IMR-90 (cell line): ENCODE measurements at regions not wholly inside any gene's neighbourhood (a gene's known extent, or its start where the extent isn't known, plus 50 kb on each side); places are given as distances from the start of the nearest gene placed in this dataset.

Experiments used
- ATAC-seq: fragments of 200-7000 bp; cut with Tn5 transposase; 2 replicates; pipeline ENCODE4 v1.9.1; 2020; ENCODE audit warnings: low read depth, mild to moderate bottlenecking, moderate library complexity
- BruUV-seq: library from RNA; stranded (reverse); fragments of 400-500 nt; replicated peaks from 2 replicates; lab custom pipeline; 2021; lab: Mats Ljungman, UMichigan
- CTCF ChIA-PET: fragments of 300-600 bp; formaldehyde crosslinking; extraction: SDS; loops from one replicate; lab custom pipeline; 2021; ENCODE audit warnings: antibody characterized with exemption; lab: Yijun Ruan, JAX
- POLR2A ChIA-PET: fragments of 300-600 bp; sonication (Branson Sonifier 250); formaldehyde crosslinking; loops from one replicate; lab custom pipeline; 2022; ENCODE audit warnings: antibody characterized with exemption; ENCODE audit not compliant: unreplicated experiment; lab: Charles Lee
- DNase-seq: peaks from one replicate; pipeline ENCODE4 v3.0.0; 2013
- H2AFZ ChIP-seq: replicated peaks from 2 replicates; pipeline ENCODE3; 2013; ENCODE audit warnings: low read length, mild to moderate bottlenecking; ENCODE audit not compliant: poor library complexity
- H2AK5ac ChIP-seq: 2 replicates; pipeline ENCODE4 v1.6.1; 2013; ENCODE audit warnings: low read depth, low read length, inconsistent platforms
- H2AK9ac ChIP-seq: replicated peaks from 2 replicates; pipeline ENCODE3; 2013; ENCODE audit warnings: mild to moderate bottlenecking, low read depth, low read length, moderate library complexity; ENCODE audit not compliant: poor library complexity
- H2BK120ac ChIP-seq: 2 replicates; pipeline ENCODE4 v1.6.1; 2013; ENCODE audit warnings: low read depth, low read length, inconsistent platforms
- H2BK15ac ChIP-seq: 3 replicates; pipeline ENCODE4 v1.6.1; 2013; ENCODE audit warnings: low read depth, low read length, inconsistent platforms
- H2BK20ac ChIP-seq: 2 replicates; pipeline ENCODE4 v1.6.1; 2013; ENCODE audit warnings: low read depth, mild to moderate bottlenecking, inconsistent platforms, low read length, moderate library complexity
- H2BK5ac ChIP-seq: 2 replicates; pipeline ENCODE4 v1.6.1; 2013; ENCODE audit warnings: mild to moderate bottlenecking, low read depth, low read length, inconsistent platforms; ENCODE audit not compliant: poor library complexity, severe bottlenecking
- H3K14ac ChIP-seq: replicated peaks from 2 replicates; pipeline ENCODE4 v1.6.1; 2013; ENCODE audit warnings: low read depth, low read length, inconsistent platforms
- H3K18ac ChIP-seq: 2 replicates; pipeline ENCODE4 v1.6.1; 2013; ENCODE audit warnings: low read depth, low read length, control low read depth
- H3K23ac ChIP-seq: 2 replicates; pipeline ENCODE4 v1.6.1; 2013; ENCODE audit warnings: low read depth, low read length, inconsistent platforms
- H3K27ac ChIP-seq: 2 replicates; pipeline ENCODE4 v1.5.1; 2013; ENCODE audit warnings: mild to moderate bottlenecking, control low read depth, low read length; ENCODE audit not compliant: insufficient read depth
- H3K27me3 ChIP-seq: 2 replicates; pipeline ENCODE4 v1.6.1; 2013; ENCODE audit warnings: low read length; ENCODE audit not compliant: control insufficient read depth, insufficient read depth
- H3K36me3 ChIP-seq: 2 replicates; pipeline ENCODE4 v1.6.1; 2013; ENCODE audit warnings: low read length, mixed read lengths; ENCODE audit not compliant: control insufficient read depth, insufficient read depth
- H3K4ac ChIP-seq: 2 replicates; pipeline ENCODE4 v1.6.1; 2013; ENCODE audit warnings: low read depth, low read length, inconsistent platforms
- H3K4me1 ChIP-seq: 2 replicates; pipeline ENCODE4 v1.6.1; 2013; ENCODE audit warnings: low read length, mixed read lengths; ENCODE audit not compliant: control insufficient read depth, insufficient read depth
- H3K4me2 ChIP-seq: 2 replicates; pipeline ENCODE4 v1.6.1; 2013; ENCODE audit warnings: low read depth, mild to moderate bottlenecking, control low read depth, low read length, moderate library complexity
- H3K4me3 ChIP-seq: 2 replicates; pipeline ENCODE4 v1.5.1; 2013; ENCODE audit warnings: low read depth, mild to moderate bottlenecking, control low read depth, low read length, moderate library complexity; ENCODE audit not compliant: insufficient read depth
- H3K56ac ChIP-seq: 2 replicates; pipeline ENCODE4 v1.6.1; 2013; ENCODE audit warnings: low read length, inconsistent platforms; ENCODE audit not compliant: insufficient read depth; ENCODE audit errors: extremely low read depth
- H3K79me1 ChIP-seq, 2 experiments: 2 replicates each; pipeline ENCODE4 v1.6.1; 2013; ENCODE audit warnings: low read length in 2 of 2, inconsistent platforms in 1 of 2, low read depth in 1 of 2
- H3K9ac ChIP-seq: 2 replicates; pipeline ENCODE4 v1.6.1; 2013; ENCODE audit warnings: low read depth, low read length, control low read depth
- H3K9me1 ChIP-seq: 2 replicates; pipeline ENCODE4 v1.6.1; 2013; ENCODE audit warnings: low read length, inconsistent platforms; ENCODE audit not compliant: insufficient read depth
- H3K9me3 ChIP-seq: 2 replicates; pipeline ENCODE4 v1.6.1; 2013; ENCODE audit warnings: low read length; ENCODE audit not compliant: control insufficient read depth, insufficient read depth
- H4K20me1 ChIP-seq: 2 replicates; pipeline ENCODE4 v1.6.1; 2013; ENCODE audit warnings: low read length, inconsistent platforms; ENCODE audit not compliant: insufficient read depth
- H4K5ac ChIP-seq: 2 replicates; pipeline ENCODE4 v1.6.1; 2013; ENCODE audit warnings: mild to moderate bottlenecking, low read depth, low read length, control low read depth
- H4K8ac ChIP-seq, 2 experiments: 2 replicates each; pipeline ENCODE4 v1.6.1; 2013; ENCODE audit warnings: low read depth in 2 of 2, low read length in 2 of 2, control low read depth in 1 of 2, inconsistent platforms in 1 of 2
- H4K91ac ChIP-seq: 2 replicates; pipeline ENCODE4 v1.6.1; 2013; ENCODE audit warnings: low read depth, low read length, inconsistent platforms; ENCODE audit not compliant: insufficient read depth
- BHLHE40 ChIP-seq: fragments of 150-350 bp; IDR thresholded peaks from 2 replicates; pipeline ENCODE4 v1.6.1; 2016; ENCODE audit warnings: mild to moderate bottlenecking, low read depth, low read length
- CEBPB ChIP-seq: IDR thresholded peaks from 2 replicates; pipeline ENCODE4 v1.6.1; 2012; ENCODE audit warnings: low read depth, low read length, improper control_type of control experiment
- CHD1 ChIP-seq: IDR thresholded peaks from 2 replicates; pipeline ENCODE4 v1.6.1; 2012; ENCODE audit warnings: low read depth, low read length, improper control_type of control experiment
- CTCF ChIP-seq: conservative IDR thresholded peaks from 2 replicates; pipeline ENCODE4 v1.5.1; 2012; ENCODE audit warnings: mild to moderate bottlenecking, low read depth, low read length, improper control_type of control experiment
- ELK1 ChIP-seq: fragments of 150-350 bp; IDR thresholded peaks from 2 replicates; pipeline ENCODE4 v1.6.1; 2016; ENCODE audit warnings: low read depth, mild to moderate bottlenecking, low read length, moderate library complexity, borderline replicate concordance
- FOS ChIP-seq: fragments of 150-350 bp; IDR thresholded peaks from 2 replicates; pipeline ENCODE4 v1.6.1; 2016; ENCODE audit warnings: low read depth, low read length
- MAFK ChIP-seq: IDR thresholded peaks from 2 replicates; pipeline ENCODE4 v1.6.1; 2012; ENCODE audit warnings: low read depth, low read length, improper control_type of control experiment
- MAZ ChIP-seq: IDR thresholded peaks from 2 replicates; pipeline ENCODE4 v1.6.1; 2012; ENCODE audit warnings: low read depth, mild to moderate bottlenecking, low read length, improper control_type of control experiment, moderate library complexity, borderline replicate concordance
- MXI1 ChIP-seq: IDR thresholded peaks from 2 replicates; pipeline ENCODE4 v1.6.1; 2012; ENCODE audit warnings: low read depth, mild to moderate bottlenecking, low read length, moderate library complexity, borderline replicate concordance
- NFE2L2 ChIP-seq: fragments of 150-350 bp; IDR thresholded peaks from 2 replicates; pipeline ENCODE4 v1.6.1; 2016; ENCODE audit warnings: low read depth, mild to moderate bottlenecking, low read length
- POLR2A ChIP-seq: IDR thresholded peaks from 2 replicates; pipeline ENCODE4 v1.6.1; 2012; ENCODE audit warnings: mild to moderate bottlenecking, low read depth, low read length
- RAD21 ChIP-seq: IDR thresholded peaks from 2 replicates; pipeline ENCODE4 v1.6.1; 2012; ENCODE audit warnings: low read length, improper control_type of control experiment
- RCOR1 ChIP-seq: IDR thresholded peaks from 2 replicates; pipeline ENCODE4 v1.6.1; 2012; ENCODE audit warnings: mild to moderate bottlenecking, low read length, improper control_type of control experiment; ENCODE audit not compliant: insufficient replicate concordance
- RFX5 ChIP-seq: IDR thresholded peaks from 2 replicates; pipeline ENCODE4 v1.8.0; 2012; ENCODE audit warnings: low read depth, mild to moderate bottlenecking, low read length, moderate library complexity
- SMC3 ChIP-seq: fragments of 150-350 bp; IDR thresholded peaks from 2 replicates; pipeline ENCODE4 v1.6.1; 2016; ENCODE audit warnings: low read depth, mild to moderate bottlenecking, antibody characterized with exemption, low read length, moderate library complexity
- WGBS, 2 experiments: methylation state at CpG; one replicate each; pipeline versions ENCODE4 v1.1.5 to v1.1.7; 2013; ENCODE audit warnings: missing lambda C conversion rate in 2 of 2; ENCODE audit not compliant: insufficient read length in 1 of 2; ENCODE audit errors: extremely low coverage in 2 of 2; 5-methylcytosine and 5-hydroxymethylcytosine counted together
- dilution Hi-C: fragments of 300-500 bp; cut with HindIII; formaldehyde crosslinking; loops from one replicate; pipeline ENCODE4 v1.14.3; 2018; ENCODE audit warnings: low sequenced_read_pairs; ENCODE audit not compliant: unreplicated experiment
- in situ Hi-C: fragments of 300-500 bp; cut with MboI; formaldehyde crosslinking; loops from 3 replicates; pipeline ENCODE4 v1.14.3; 2019; ENCODE audit warnings: low sequenced_read_pairs, inconsistent platforms, mixed read lengths
- intact Hi-C: fragments of 100-400 bp; cut with micrococcal nuclease; formaldehyde crosslinking; loops from 2 replicates; pipeline ENCODE4 v1.10.0; 2022
- TF ChIP-seq, protein P1 (sequence below): fragments of 150-350 bp; IDR thresholded peaks from 2 replicates; pipeline ENCODE4 v1.6.1; 2017; ENCODE audit warnings: mild to moderate bottlenecking, antibody characterized with exemption, low read length, low read depth

- no TSS peak for BruUV-seq
- no peak overlapping the region for H4K91ac ChIP-seq
- no peak overlapping the region for H3K9ac ChIP-seq
- no peak overlapping the region for H2BK20ac ChIP-seq
- no peak overlapping the region for H3K14ac ChIP-seq
- H3K56ac ChIP-seq, result no peak overlapping the region
- H2BK15ac ChIP-seq, result no peak overlapping the region
- CTCF ChIA-PET, result no interaction called here
- no peak overlapping the region for H2BK5ac ChIP-seq
- no peak overlapping the region for H4K5ac ChIP-seq
- no peak overlapping the region for H3K4me2 ChIP-seq
- POLR2A ChIA-PET, result no interaction called here
- no peaks in the 10 kb centered on the region for H3K9me3 ChIP-seq
- WGBS, 2 experiments, result 70% methylated on average over 2 of the region's 5 CpGs; no CpG with 5 or more reads in 1 of the 2 experiments
- in situ Hi-C loops (no loop called here), intact Hi-C loops (no loop called here), dilution Hi-C loops (no loop called here)
- no peak for TF ChIP-seq SMC3
- no peak for TF ChIP-seq CHD1
- no peak for TF ChIP-seq BHLHE40
- TF ChIP-seq RAD21, result no peak
- TF ChIP-seq NFE2L2, result no peak
- TF ChIP-seq MXI1, result no peak
- TF ChIP-seq RCOR1, result no peak
- TF ChIP-seq FOS, result no peak
- no peak for TF ChIP-seq CEBPB
- TF ChIP-seq POLR2A, result no peak
- TF ChIP-seq, protein P1, sequence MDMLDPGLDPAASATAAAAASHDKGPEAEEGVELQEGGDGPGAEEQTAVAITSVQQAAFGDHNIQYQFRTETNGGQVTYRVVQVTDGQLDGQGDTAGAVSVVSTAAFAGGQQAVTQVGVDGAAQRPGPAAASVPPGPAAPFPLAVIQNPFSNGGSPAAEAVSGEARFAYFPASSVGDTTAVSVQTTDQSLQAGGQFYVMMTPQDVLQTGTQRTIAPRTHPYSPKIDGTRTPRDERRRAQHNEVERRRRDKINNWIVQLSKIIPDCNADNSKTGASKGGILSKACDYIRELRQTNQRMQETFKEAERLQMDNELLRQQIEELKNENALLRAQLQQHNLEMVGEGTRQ, result no peak
- TF ChIP-seq MAZ, result no peak
- TF ChIP-seq ELK1, result no peak
- no peak for TF ChIP-seq CTCF
- no peak for TF ChIP-seq MAFK
- no peak for TF ChIP-seq RFX5
- no peak overlapping the region for H4K8ac ChIP-seq
- no peaks in the 10 kb centered on the region for H3K4me1 ChIP-seq
- H3K27ac ChIP-seq, result no peak overlapping the region
- no peak overlapping the region for H3K4me3 ChIP-seq
- no peak overlapping the region for H3K23ac ChIP-seq
- no peaks in the 10 kb centered on the region for H3K9me1 ChIP-seq
- H2AK9ac ChIP-seq, result no peak overlapping the region
- H3K36me3 ChIP-seq, result no peaks in the 10 kb centered on the region
- no peaks in the 10 kb centered on the region for H4K20me1 ChIP-seq
- ATAC-seq, result no peak
- no peak overlapping the region for H2AFZ ChIP-seq
- no peaks in the 10 kb centered on the region for H3K79me1 ChIP-seq
- H3K18ac ChIP-seq, result no peak overlapping the region
- no peak for DNase-seq
- no peaks in the 10 kb centered on the region for H3K27me3 ChIP-seq
- no peak overlapping the region for H2BK120ac ChIP-seq
- no peak overlapping the region for H2AK5ac ChIP-seq
- H3K4ac ChIP-seq, result no peak overlapping the region
Observed at GRCh38 chr6:93567164-93567563, 147.8 kb upstream of the EPHA7 start.
